AG20443 (cell line): ENCODE measurements at regions not wholly inside any gene's neighbourhood (a gene's known extent, or its start where the extent isn't known, plus 50 kb on each side); places are given as distances from the start of the nearest gene placed in this dataset.

Experiments used
- DNase-seq: peaks from one replicate; pipeline ENCODE4 v3.0.0; 2012; ENCODE audit warnings: low spot score, mixed read lengths

DNA sequence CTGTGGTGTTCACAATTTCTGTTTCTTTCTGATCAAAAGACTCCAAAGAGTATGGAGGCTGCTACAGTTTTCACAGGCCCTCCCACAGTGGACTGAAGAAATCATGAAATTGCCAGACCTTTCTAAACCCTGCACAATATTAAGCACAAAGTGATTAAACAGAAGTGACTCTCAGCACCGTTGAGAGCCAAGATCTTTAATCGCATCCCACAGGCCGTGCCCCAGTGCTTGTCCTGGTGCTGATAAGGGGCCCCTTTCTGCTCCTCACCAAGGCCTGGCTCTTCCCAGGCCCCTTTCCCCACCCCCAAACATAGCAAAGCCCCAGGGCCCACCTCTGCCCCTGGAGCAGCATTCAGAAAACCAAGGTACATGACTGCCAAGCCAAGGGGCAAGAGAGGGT lies 57.4 kb upstream of the BMAL1 start:
- no peak for DNase-seq

DNA sequence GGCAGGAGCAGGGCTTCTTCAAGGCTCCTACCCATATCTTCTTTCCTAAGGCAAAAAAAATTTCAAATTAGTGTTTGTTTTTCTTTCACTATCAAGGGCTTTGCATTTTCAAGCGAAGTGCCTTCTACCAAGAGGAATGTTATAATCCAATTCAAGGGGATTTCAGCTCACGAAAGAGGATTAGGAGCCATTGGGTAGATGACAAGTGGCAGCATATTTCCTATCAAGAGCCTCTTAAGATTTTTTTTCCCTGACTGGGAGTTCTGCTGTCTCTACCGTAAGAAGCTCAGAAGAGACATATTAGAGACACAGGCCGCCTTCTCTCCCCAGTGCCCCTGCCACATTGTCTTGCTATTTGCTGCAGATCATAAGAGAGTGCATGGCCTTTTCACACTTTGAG lies 55.9 kb upstream of the BMAL1 start:
- DNase-seq, result no peak

DNA sequence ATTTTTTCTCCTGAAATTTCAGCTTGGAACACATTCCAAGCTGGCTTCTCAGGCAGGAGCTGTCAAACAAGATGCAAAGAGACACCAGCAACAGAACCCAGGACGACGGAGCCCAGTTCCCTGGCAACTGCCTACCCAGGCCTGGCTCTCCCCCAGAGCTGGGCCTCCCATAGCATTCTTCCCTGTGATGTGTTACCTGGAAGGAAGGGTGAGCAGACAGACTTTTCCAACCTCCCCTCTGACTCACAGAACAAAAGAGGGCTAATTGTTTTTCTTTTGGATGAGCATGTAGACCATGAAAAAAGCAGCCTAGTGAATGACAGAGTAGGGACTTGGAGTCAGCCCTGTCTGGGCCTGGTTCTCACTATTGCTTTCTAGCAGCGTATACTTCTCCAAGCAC lies 55.3 kb upstream of the BMAL1 start:
- no peak for DNase-seq

DNA sequence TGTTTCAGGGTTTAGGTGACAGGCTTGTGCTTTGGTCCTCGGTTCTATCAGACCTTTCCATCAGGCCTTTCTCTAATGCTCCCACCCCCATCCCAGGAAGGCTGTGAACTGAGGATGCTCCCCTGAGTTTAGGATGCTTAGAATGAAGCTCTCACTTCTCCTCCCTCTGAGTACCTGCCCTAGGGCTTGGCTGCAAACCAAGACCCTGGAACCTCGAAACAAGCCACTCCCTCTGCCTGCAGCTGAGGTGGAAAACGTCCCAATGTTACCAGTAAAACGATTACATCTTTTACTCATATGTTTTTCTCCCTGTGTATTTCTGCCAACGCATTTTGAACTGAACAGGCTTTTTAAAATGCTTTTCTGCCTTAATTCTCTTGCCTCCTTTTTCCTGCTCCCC lies 54.5 kb upstream of the BMAL1 start:
- DNase-seq, result no peak

DNA sequence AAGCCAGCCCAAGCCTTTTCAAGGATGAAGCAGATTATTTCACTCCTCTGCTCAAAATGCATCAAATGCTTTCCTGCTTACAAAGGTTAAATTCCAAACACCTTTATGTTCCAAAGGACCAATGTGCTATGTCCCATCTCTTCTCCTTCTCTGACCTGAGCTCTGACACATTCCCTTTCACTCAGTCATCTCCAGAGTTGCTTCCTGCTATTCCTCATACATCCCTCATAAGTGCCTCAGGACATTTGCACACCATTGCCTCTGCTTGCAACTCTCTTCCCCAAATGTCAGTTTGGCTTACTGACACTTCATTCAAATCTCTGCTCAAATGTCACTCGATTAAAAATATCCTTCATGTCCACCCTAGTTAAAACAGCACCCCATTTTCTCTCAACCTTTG lies 53.3 kb upstream of the BMAL1 start:
- DNase-seq, result no peak

DNA sequence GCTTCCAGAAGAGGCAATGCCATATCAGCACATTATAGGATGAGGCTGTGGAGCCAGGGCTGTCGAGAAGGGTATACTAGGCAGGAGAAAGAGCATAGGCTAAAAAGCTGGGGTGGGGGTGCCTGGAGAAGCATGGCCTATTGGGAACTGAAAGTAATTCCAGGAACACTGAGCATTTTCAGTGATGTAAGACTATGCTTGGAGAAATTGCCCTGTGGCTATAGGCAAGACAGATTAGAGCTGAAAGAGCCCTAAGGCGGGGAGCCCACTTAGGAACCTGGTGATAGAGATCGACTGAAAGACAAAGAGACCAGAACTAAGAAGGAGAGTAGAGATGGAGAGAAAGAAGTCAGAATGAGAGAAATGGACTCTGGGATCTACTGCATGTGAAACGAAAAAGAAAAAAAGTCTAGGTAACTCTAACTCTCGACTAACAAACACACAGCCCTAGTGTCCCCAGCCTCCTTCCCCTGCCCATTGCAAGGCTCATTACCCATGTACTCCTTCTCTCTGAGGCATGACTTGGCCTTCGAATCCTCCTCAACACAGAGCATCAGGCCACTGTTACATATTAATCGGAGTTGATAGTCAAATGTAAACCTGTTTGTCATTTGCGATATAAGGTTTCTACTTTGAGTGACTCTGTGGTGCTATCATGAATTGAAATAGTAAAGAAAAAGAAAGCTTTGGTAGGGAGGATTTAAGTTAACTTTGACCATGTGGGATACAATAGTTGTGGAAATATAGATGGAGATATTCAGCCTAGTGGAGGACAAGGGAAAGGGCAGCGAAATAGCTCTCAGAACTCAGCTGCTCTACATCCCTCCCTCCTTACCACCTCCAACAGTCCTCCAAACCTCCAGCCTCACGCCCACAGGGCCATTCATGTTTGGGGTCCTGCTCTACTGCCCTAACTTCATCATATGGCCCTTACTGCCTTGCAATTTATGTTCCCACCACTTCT lies 52.3 kb upstream of the BMAL1 start:
- no peak for DNase-seq

DNA sequence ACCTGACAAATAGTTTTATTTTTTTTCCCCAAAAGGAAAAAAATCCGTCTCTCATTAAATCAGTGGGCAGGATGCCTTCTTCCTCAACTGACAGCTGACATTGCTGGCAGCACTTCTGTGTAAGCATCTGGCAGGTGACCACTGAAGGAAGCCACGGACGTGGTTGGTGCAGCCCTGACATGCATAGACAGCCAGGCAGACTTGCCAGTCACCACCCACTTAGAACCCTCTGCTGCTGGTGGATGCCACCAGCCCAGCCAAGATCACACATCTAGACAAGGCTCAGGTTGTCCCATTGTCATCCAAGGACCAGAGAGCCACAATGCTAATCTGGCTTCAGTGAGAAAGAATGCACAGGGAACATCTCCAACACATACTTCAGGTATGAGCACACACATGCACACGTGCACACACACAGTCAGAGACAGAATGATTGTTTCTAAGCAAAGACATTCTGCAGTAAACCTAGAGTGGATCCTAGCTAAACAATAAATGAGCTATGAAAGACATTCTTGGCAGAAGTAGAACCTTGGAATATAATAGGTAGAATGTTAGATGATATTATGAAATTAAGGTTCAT lies 49.8 kb upstream of the BMAL1 start:
- DNase-seq, result no peak
